NOMO-1 (cell line): ENCODE measurements at regions not wholly inside any gene's neighbourhood (a gene's known extent, or its start where the extent isn't known, plus 50 kb on each side); places are given as distances from the start of the nearest gene placed in this dataset.
"Not testable (repeated sequence)": the region's sequence is repeated elsewhere in the genome, so short reads cannot be mapped to it uniquely, and the experiment has no call there.

ENCODE experiments used
- DNase-seq, 2 experiments: peaks; one replicate each; lab custom pipeline; 2025; ENCODE audit not compliant: unreplicated experiment in 2 of 2; lab: John Stamatoyannopoulos, UW

GRCh38 chr3:144663456-144664436, 692.1 kb downstream of the DIPK2A start:
- no peak for DNase-seq

- DNase-seq = no peak
These were observed 694.0 kb downstream of the DIPK2A start for GRCh38 chr3:144665567-144666053.

DNA sequence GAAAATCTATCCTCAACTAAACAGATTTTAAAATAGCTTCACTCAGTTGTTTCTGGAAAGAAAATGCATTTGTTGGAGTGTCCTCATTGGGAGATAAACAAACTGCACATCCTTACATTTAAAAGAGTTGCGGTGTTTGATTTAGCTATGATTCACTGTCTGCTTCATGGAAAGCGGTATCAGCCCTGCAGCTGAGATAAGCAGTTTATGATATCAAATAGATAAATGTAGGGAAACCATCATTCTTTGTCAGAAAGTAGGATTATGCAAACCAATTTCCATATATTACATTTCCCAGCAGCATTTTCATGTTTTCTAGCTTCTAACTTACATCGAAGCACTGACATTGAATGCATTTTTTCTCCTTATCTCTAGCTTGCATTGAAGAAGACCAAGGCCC, 698.9 kb downstream of the DIPK2A start:
- no peak for DNase-seq

- DNase-seq = no peak
These were observed 705.5 kb downstream of the DIPK2A start for GRCh38 chr3:144677103-144677502.

- no peak for DNase-seq
These were observed 711.4 kb downstream of the DIPK2A start for GRCh38 chr3:144683065-144683464.

DNA sequence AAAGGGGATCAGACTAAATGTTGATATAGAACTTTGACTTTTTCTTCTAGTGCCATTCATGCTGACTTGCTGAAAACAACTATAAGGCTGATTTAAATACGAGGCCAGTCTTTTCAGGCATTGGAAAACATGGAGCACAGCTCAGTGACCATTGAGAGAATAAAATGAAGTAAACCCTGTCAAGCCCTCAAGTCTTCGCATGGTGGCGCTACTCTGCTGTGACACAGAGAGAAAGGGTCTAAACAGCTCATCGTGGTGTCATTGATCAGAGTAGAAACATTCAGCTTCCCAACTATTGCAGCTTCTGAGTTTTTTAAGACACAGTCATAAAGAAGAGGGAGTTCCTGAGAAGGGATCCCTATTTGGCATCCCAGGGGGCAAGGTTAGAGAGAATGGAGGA, 716.2 kb downstream of the DIPK2A start:
- no peak for DNase-seq

DNA sequence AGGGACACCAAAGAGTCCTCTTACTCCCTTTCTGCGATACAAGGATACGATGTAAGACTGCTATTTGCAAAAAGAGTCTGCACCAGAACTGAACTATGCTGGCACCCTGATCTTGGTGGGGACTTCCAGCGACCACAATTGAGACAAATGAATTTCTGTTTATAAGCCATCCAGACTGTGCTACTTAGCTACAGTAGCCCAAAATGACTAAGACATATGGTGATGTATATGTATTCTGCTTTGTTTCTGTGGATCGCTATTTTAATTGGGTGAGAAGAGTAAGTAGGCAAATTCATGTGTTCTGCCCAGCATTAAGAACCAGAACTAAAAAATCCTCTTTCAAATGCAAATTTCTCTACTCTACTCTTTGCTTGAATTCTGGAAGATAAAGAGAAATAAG, 720.9 kb downstream of the DIPK2A start:
- no peak for DNase-seq

DNA sequence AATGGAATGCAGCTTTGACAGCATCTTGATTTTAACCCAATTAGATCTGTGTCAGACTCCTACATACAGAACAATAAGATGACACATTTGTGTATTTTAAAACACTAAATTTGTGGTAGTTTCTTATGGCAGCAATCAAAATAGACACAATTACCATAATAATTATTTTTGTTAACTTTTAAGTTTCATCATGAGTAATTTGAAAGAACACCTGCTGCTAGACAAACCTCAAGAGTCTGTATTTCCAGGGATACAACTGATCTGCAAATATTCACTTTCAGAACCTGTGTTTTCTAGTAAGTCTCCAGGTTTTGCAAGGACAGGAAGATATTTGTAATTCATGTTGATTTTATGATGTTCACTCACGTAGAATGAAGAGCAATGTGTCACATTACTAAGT, 736.8 kb downstream of the DIPK2A start:
- DNase-seq = no peak

DNA sequence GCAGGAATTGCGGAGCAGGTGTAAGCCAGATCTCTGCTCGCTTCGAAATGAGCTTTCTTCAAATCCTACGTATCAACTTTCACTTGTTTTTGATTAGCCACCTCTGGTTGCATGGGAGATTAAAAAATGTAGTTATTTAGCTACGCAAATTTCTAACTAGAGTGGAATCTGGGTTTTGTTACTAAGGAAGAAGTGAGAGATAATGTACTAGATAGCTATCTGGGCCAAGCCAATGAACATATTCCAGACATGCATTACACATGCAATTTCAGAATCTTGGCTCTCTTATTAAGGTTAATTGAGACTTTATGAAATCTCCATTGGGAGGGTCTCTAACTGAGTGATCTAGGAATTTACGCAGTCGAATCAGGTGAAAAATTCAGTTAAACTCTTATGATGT, 765.7 kb downstream of the DIPK2A start:
- DNase-seq = no peak

- no peak for DNase-seq
These were observed 771.6 kb downstream of the DIPK2A start for GRCh38 chr3:144743225-144743668.

- peak in 1 of 2 experiments; percentile 40 for DNase-seq
These were observed 772.9 kb downstream of the DIPK2A start for GRCh38 chr3:144744473-144744872.

- no peak for DNase-seq
These were observed 775.0 kb downstream of the DIPK2A start for GRCh38 chr3:144746631-144747030.

DNA sequence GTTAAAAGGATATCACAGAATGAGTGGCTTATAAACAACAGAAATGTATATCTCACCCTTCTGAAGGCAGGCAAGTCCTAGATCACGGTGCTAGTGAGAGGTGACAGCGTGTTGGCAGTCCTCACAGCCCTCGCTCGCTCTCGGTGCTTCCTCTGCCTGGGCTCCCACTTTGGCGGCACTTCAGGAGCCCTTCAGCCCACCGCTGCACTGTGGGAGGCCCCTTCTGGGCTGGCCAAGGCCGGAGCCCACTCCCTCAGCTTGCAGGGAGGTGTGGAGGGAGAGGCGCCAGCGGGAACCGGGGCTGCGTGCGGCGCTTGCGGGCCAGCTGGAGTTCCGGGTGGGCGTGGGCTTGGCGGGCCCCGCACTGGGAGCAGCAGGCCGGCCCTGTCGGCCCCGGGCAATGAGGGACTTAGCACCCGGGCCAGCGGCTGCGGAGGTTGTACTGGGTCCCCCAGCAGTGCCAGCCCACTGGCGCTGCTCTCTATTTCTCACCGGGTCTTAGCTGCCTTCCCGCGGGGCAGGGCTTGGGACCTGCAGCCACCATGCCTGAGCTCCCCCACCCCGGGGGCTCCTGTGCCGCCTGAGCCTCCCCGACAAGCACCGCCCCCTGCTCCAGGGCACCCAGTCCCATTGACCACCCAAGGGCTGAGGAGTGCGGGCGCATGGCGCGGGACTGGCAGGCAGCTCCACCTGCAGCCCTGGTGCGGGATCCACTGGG, 778.1 kb downstream of the DIPK2A start:
- not testable (repeated sequence) for DNase-seq

DNA sequence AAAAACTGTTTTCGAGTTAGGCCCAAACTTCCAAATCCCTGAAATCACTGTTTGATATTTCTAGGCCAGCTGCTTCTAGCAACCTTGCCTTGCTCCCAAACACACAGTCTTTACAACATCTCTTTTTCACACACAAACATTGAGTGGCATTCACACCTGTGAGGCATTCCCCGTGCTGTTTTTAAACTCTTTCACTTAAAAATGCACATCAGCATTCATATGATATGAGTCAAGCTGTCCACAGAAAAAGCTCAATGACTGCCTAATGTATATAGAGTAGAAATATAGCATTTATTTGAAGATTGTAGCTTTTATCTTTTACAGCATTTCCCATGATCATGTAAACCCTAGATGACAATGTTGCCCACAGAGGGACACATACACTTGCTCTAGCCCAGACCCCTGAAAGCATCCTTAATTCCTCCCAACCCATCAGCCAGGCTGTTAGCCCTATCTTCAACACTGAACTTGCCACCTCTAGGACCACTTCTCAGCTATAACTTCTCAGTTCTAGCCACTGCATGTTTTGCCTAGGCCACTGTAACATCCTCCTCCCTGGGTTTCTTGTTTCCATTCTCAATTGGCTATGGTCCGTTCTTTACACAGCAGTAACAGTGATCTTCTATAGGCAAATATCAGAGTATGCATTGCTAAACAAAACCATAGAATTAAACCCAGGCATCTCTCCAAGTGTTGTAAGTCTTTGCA, 782.6 kb downstream of the DIPK2A start:
- no peak for DNase-seq

DNA sequence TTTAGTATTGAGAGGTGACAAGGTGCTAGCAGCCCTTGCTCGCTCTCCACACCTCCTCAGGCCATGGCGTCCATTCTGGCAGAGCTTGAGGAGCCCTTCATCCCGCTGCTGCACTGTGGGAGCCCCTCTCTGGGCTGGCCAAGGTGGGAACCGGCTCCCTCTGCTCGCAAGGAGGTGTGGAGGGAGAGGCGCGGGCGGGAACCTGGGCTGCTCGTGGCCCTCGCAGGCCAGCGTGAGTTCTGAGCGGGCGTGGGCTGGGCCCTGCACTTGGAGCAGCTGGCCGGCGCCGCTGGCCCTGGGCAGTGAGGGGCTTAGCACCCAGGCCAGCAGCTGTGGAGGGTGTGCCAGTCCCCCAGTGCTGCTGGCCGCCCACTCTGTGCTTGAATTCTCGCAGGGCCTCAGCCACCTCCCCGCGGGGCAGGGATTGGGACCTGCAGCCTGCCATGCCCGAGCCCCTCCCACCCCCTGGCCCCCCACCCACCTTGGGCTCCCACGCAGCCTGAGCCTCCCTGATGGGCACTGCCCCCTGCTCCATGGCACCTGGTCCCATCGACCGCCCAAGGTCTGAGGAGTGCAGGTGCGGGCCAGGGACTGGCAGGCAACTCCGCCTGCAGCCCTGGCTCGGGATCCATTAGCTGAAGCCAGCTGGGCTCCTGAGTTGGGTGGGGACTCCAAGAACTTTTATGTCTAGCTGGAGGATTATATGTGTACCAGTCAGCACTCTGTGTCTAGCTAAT, 785.2 kb downstream of the DIPK2A start:
- no peak for DNase-seq

DNA sequence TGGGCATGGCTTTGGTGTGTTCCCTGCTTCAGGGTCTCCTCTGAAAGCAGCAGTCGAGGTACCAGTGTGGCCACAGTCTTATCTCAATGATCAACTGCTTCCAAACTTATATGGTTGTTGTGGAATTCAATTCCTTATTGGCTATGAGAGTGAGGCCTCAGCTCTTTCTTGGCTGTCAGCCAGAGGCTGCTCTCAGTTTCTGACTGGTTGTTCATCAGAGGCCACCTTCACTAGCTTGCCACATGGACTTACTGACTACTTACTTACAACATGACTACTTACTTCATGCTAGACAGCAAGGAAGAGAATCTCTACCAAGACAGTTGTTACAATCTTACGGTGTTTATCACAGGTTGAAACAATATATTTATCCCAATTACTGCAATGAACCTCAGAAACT, 789.2 kb downstream of the DIPK2A start:
- DNase-seq = no peak

DNA sequence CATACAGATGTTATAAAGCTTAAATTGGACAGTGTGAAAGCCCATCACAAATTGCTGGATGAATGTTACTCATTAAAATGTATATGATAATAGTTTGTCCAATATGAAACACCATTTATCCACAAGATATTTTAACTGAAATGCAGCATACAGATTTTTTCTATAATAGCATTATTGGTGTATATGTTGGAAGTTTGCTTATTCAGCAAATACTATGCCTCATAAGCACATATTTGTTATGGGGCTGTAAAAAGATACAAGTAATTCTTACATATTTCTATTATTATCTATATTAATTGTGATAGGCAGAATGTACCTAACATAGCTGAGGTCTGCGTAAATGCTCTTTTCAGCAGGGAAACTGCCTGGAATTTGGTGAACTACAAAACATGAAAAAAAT, 790.5 kb downstream of the DIPK2A start:
- DNase-seq = no peak

GRCh38 chr3:144763878-144764454, 792.3 kb downstream of the DIPK2A start:
- no peak for DNase-seq

DNA sequence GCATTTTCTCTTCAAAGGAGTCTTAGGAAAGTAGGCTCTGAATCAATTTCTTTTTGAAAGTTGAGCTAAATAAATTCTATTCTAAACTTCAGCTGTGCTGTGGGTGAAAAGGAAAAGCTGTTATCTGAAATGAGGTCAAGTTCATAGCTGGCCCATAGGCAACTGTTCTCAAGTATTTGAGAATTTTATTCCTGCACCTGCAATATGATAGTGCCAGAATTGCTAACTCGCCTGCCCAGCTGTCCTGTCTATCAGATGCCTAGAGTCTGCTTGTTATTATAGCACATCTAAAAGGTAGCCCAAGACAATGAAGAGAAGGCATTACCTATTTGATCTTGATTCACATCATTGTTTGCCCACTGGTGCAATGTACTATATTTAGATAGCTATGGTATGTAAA, 798.7 kb downstream of the DIPK2A start:
- no peak for DNase-seq

DNA sequence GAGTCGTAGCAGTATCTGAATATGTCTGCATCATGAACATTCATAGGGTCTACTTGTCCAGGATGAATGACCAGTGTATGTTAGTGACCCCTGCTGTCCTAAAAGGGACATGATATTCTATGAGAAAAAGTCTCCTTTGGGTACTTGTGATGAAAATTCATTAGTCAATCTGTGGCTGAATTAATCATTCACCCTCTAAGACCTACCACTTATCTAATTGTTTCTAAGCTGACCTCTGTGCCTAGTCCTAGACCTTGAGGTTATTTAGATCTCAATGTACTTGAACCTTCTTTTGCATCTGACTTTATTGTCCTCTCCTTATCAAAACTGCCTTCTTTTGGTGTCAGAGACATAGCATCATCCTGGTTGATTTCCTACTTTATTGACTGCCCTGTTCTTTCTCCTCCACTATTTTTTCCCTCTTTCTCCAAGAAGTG, 799.3 kb downstream of the DIPK2A start:
- DNase-seq = peak in 1 of 2 experiments; percentile 39
